ENCODE measurements at regions not wholly inside any gene's neighbourhood (a gene's known extent, or its start where the extent isn't known, plus 50 kb on each side); places are given as distances from the start of the nearest gene placed in this dataset.

DNA sequence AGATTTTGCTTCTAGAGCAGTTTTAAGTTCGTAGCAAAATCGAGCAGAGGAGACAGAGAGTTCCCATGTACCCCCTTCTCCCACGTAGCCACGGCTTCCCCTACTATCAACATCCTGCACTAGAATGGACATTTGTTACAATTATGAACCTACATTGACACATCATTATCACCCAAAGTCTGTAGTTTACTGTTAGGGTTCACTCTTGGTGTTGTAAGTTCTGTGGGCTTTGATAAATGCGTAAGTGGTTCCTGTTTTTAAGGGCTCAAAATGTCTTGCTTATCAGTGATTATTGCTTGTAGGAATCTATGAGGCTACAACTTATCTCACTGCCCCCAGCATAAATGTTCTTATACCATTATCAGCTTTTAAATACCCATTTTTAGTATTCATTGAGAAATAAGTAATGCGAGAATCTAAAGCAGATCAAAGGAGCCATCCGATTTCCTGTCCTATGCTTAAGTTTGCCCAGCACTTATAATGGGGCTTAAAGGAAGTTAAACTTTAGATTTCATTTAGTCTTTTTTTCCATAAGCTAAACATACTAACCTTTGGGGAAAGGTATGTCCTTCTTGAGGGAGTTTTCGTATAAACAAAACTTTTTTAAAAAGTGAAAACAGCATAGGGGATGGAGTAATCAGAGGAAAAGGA, 118.7 kb downstream of the HAUS1 start:
- TF ChIP-seq, protein P1, sequence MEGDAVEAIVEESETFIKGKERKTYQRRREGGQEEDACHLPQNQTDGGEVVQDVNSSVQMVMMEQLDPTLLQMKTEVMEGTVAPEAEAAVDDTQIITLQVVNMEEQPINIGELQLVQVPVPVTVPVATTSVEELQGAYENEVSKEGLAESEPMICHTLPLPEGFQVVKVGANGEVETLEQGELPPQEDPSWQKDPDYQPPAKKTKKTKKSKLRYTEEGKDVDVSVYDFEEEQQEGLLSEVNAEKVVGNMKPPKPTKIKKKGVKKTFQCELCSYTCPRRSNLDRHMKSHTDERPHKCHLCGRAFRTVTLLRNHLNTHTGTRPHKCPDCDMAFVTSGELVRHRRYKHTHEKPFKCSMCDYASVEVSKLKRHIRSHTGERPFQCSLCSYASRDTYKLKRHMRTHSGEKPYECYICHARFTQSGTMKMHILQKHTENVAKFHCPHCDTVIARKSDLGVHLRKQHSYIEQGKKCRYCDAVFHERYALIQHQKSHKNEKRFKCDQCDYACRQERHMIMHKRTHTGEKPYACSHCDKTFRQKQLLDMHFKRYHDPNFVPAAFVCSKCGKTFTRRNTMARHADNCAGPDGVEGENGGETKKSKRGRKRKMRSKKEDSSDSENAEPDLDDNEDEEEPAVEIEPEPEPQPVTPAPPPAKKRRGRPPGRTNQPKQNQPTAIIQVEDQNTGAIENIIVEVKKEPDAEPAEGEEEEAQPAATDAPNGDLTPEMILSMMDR (IDR thresholded peaks at IDR 0.05 in 4 of 5, conservative IDR thresholded peaks at IDR 0.05 in 1 of 5) = no peak
- no peak for TF ChIP-seq POLR2A (IDR thresholded peaks at IDR 0.05)
